Right forelimb (tissue), 1 donor: ENCODE measurements at regions not wholly inside any gene's neighbourhood (a gene's known extent, or its start where the extent isn't known, plus 50 kb on each side); places are given as distances from the start of the nearest gene placed in this dataset.

Experiments
- DNase-seq: peaks from one replicate; pipeline ENCODE4 v3.0.0-alpha.2; 2018

- no peak for DNase-seq
Observed at GRCh38 chr17:54745239-54745638, 155.4 kb upstream of the TOM1L1 start.

DNA sequence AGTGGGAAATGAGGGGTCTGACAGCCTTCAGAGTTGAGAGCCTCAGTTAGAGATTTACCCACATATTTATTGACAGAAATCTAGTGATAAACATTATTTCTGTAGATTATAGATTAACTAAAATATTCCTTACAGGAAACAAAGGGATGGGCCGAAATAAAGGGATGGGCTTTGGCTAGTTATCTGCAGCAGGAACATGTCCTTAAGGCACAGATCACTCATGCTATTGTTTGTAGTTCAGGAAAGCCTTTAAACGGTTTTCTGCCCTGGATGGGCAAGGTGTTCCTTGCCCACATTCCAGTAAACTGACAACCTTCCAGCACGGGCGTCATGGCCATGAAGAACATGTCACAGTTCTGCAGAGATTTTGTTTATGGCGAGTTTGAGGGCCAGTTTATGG, 154.8 kb upstream of the TOM1L1 start:
- DNase-seq = no peak

DNA sequence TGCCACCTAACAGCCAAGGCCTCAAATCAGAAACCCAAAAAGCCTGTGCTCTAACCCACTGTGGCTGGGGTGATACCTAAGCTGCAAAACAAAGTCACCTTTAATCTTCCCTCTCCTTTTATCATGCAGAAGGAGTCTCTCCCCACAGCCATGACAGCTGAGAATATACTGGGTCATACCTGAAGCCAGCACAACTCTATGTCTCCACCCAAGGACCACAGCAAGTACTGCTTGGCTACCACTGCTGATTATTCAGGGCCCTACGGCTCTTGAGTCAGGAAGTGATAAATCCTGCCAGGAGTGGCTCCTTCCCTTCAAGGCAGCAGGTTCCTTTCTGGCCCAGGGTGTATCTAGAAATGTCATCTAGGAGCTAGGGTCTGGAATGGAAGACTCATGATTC, 151.5 kb upstream of the TOM1L1 start:
- DNase-seq = no peak

DNA sequence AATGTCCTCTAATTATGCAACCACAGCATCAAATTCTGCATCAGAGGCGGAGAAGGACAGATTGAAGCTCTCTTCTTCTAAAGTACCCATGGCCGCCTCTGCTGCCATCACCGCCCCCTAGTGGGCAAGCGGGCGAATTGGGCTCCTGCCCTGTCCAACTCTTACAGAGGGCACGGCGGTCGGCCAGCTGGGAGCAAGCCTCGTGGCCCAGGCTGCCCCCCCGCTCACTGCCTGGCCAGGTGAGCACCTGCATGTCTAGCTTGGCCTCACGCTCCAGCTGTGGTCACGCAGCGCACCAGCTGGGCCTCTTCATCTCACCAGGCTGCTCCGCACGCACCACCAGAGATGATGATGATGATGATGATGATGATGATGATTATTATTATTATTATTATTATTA, 146.1 kb upstream of the TOM1L1 start:
- no peak for DNase-seq

GRCh38 chr17:54760836-54761235, 139.8 kb upstream of the TOM1L1 start:
- no peak for DNase-seq

DNA sequence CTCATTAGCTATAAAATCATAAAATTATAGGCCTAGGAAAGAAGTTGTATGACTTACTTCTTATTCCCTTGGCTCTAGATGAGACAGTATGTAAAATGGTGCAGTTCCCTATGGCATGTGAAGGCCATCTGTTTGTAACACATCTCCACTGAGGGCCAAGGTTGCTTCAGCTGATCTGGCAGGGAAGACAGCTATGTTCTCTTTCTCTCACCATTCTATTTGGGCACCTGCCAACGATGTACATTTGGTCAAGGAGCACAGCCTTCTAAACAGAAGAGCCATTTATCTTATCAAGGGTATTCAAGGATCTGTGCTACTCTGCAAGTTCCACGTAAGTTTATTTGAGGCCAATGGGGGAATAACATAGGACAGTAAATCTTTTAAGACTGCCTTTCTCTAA, 129.8 kb upstream of the TOM1L1 start:
- DNase-seq = no peak

- DNase-seq = no peak
Observed at GRCh38 chr17:54771409-54771915, 129.2 kb upstream of the TOM1L1 start.

- no peak for DNase-seq
Observed at GRCh38 chr17:54780238-54780637, 120.4 kb upstream of the TOM1L1 start.

GRCh38 chr17:54781389-54781788, 119.3 kb upstream of the TOM1L1 start:
- no peak for DNase-seq

DNA sequence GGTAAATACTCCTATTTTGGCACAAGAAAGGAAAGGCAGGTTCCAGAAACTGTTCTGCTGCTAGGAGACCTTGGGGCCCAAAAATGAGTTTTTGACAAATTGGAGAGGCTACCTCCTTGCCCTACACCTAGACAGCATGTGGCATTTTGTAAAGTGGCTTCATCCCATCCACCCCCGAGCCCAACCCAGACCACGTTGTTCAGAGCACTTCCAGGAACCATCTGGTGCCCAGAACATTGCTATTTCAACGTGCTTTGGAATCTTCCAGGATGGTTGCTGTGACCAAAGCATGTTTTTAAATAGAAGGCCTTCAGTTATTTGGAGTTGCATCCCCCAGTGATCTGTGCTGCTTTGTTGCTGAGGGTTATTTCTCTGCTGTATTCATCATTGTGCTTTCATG, 116.3 kb upstream of the TOM1L1 start:
- DNase-seq = no peak

DNA sequence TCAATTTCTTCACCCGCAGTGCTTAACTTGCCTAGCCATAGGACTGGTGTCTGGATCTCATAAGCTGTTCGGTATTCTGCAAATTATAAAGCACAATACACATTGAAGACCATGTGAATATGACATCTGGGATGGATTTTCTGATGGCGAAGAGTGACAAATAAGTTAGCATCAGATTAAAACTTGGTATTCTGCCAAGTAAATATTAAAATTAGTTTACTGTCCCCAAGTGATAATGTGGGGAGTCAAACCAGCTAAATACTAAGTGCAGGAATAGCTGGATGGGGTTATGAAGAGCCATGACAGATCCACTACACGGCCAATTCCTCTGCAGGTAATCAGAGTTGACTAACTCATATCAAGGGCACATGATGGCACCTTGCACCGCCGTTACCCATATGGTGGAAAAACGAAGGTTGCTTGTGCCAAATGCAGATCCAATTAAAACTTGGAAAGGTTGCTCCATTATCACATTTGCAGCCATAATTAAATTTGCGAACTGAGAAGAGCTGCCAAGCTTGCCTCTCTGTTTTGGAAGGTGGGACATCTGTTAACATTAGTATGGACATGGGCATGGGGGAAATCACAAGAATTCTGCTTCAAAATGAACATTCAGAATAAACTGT, 114.9 kb upstream of the TOM1L1 start:
- no peak for DNase-seq

DNA sequence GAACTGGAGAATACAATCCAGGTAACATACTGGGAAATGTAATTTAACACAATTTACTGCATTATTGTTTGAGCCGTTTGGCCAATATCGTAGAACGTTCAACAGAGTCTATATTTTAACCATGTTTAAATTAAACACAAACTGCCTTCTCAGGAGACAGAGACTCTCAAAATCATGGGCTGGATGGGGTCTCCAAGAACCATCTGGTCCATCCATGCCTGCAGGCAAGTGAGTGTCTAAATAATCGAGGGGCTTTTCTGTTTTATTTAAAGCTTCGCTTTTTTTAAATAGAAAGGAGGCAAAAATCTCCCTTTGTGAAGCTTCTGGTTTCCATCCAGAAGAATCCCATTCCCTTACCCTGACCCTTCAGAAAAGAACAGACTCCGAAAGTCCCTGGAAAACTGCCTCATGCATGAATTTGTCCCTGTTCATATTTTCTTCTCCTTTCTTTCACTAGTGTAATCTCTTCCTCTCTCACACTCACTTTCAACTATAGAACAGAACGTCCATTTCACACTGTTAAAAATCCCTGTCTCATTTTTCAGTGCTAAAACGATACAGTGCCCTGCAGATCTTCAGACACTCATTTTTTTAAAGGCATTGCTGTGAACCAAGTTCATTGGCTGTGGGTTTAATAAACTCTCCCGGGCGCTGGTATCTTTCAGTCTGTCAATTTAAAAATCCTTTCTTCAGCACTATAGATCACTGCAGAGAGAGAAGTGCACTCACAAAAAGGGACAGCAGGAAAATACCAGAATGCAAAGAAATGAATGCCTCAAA, 111.4 kb upstream of the TOM1L1 start:
- no peak for DNase-seq

- no peak for DNase-seq
Observed at GRCh38 chr17:54793271-54793670, 107.4 kb upstream of the TOM1L1 start.

- DNase-seq = no peak
Observed at GRCh38 chr17:54795046-54795445, 105.6 kb upstream of the TOM1L1 start.

DNA sequence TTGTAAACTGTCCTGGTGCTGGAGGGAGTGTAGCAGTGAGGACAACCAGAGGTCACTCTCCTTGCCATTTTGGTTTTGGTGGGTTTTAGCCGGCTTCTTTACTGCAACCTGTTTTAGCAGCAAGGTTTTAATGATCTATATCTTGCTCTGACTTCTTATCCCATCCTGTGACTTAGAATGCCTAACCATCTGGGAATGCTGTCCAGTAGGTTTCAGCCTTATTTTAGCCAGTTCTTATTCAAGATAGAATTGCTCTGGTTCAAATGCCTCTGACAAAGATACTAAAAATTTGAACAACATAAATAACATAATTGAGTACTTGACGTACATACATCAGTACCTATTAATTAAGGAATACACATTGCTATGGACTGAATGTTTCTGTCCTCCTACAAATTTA, 93.3 kb upstream of the TOM1L1 start:
- no peak for DNase-seq

DNA sequence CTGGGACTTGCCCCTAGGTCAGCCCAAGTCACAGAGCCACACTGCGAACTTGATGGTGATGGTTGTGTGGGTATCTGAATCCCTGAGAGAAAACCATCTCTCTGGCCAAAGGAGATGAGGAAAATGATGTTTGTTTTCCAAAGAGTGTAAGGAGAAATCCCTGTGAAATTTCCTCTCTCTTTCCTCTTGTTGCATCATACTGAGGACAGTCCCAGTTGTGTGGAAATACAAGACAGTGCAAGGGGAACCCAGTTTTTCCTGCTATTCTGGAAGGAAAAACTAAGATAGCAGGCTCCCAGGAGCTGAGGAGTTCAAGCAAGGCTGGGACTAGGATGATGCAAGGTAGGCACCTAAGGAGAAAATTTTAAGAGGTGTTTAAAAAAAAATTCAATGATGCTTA, 86.8 kb upstream of the TOM1L1 start:
- DNase-seq = no peak

DNA sequence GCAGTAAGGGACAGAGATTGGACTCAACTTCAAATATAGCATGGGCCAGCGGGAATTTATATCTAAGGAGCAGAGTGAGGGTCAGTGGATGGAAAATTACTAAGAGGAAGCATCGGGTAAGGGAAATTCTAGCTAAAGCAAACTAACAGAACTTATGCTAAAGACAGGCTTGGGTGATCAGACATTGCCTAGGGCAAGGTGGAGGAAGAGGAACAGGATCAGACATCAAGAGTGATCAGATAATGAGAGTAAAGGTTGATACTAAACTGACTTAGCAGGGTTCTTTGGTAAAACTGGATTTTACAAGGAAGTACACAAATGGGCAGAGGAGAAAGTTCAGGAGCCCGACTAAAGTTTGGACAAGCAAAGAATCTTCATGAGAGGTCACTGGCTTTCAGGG, 86.3 kb upstream of the TOM1L1 start:
- DNase-seq = no peak

DNA sequence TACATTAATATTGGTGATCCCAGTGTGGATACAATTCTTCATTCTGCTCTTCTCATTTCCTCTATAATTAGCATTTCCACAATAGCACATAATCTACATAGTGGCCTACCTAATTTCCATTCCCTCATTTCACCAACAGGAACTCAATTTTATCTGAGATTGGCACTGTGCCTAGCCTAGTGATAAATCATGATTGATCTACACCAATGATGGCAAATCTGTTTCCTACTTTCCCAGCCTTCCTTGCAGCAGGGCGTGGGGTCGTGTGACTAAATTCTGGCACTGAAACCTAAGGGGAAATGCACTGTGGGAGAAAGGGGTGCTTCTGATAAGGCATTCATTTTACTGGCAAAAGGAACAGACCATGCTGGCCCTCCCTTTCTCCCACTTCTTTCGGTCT, 66.6 kb upstream of the TOM1L1 start:
- no peak for DNase-seq

GRCh38 chr17:54835015-54835414, 65.6 kb upstream of the TOM1L1 start:
- no peak for DNase-seq

DNA sequence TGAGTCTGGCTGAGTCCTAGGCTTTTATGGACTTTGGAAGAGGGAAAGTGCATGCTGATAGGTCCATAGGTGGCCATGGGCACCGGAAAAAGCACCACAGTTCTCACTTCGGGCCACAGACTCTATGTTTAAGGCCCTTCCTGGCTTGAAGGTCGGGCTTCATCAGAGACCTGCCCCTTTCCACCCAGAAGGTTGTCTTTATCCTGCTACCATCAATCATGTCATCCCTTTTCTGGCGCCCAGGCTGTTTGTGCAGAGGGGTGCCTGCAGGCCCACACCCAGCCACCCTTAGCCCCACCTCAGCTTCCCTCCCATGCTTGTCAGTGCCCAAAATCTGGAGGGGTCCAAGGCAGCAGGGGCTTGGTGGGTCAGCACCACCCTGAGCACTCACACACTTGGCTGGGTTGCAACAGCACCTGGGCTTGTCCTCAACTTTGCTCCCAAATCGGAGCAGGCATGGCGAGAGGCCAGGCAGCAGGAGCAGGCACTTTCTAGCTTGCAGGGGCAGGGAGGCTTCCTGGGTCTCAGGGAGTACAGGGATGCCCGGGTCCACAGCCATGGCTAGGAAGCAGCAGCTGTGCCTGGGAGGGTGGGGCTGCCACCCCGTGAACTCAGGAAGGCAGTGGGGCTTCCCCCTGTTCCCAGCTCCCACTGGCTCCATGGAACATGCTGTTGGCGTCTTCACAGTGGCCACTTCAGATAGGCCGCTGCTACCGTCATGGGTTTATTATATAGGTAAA, 63.8 kb upstream of the TOM1L1 start:
- DNase-seq = no peak

DNA sequence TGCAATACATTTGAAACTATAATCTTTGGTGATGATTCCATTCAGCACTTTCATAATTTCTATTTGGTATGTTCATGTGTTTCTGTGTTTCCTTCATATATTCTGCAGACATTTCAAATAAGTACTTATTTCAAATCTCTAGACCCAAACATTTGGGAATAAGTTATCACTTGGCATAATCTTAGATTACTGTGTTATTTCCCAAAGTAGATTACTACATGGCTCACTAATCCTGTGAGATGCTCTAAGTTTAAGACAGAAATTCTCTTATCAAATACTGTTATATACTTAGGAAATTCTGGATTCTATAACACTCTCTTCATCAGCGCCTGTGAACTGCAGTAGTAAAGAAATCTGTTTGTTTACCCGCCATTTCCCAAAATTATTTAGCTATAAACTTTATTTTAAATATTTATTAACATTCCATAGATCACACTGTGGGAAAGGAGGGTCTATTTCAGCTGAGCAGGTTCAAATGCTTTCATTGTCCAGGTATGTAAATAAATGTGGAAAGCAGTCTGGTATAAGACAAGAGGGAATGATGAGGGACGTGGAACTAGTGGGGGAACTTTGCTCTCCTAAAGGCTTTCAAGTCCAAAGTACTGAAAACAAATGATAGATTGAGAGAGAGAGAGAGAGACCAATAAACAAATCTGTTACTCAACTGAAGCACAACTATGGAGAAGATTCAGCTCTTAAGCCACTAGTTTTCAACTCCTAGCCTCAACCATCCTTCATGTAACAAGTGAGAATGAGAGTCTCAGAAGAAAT, 61.8 kb upstream of the TOM1L1 start:
- no peak for DNase-seq

DNA sequence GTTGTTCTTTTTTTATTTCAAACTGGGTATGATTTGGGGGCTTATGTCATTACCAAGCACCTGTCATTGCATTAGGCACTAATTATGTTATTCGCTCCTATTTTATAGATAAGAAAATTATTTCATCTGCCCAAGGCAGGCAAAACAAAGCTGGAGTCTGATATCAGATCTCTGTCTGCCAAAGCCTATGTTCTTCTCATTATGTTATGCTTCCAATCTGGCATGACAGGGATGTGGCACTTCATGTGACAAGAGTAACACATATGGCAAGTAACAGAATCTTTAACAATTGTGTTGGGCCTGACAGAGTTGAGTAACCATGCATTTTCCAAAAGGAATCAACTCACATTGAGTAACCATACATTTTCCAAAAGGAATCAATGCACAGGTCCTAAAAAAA, 61.2 kb upstream of the TOM1L1 start:
- no peak for DNase-seq
